Astrocyte of the cerebellum (primary cell): ENCODE measurements at regions not wholly inside any gene's neighbourhood (a gene's known extent, or its start where the extent isn't known, plus 50 kb on each side); places are given as distances from the start of the nearest gene placed in this dataset.

Experiments
- DNase-seq: peaks from one replicate; pipeline ENCODE4 v3.0.0-alpha.2; 2011; ENCODE audit warnings: low read depth
- H3K4me3 ChIP-seq: 2 replicates; pipeline ENCODE4 v1.5.1; 2011; ENCODE audit warnings: mild to moderate bottlenecking, low read depth, low read length, moderate library complexity
- CTCF ChIP-seq: IDR thresholded peaks from 2 replicates; pipeline ENCODE4 v1.5.1; 2012; ENCODE audit warnings: low read length, low read depth, moderate library complexity, mild to moderate bottlenecking; ENCODE audit errors: missing control alignments
- in situ Hi-C: cut with HindIII; loops from 2 replicates; pipeline ENCODE4 v1.10.0; 2017; ENCODE audit warnings: low sequenced_read_pairs

DNA sequence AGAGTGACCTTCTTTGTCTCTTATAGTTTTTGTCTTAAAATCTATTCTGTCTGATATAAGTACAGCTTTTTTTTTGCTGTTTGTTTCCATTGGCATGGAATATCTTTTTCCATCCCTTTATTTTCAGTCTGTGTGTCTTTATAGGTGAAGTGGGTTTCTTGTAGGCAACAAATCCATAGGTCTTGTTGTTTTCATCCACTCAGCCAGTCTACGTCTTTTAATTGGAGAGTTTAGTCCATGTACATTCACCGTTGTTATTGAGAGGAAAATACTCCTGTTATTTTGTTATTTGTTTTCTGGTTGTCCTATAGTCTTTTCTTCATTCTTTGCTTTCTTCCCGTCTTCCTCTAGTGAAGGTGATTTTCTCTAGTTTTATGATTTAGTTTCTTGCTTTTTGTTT is 115.9 kb downstream of the IFI44 start:
- in situ Hi-C loops = no loop called here
- DNase-seq = no peak
- TF ChIP-seq CTCF = no peak
- H3K4me3 ChIP-seq = no peak overlapping the region

DNA sequence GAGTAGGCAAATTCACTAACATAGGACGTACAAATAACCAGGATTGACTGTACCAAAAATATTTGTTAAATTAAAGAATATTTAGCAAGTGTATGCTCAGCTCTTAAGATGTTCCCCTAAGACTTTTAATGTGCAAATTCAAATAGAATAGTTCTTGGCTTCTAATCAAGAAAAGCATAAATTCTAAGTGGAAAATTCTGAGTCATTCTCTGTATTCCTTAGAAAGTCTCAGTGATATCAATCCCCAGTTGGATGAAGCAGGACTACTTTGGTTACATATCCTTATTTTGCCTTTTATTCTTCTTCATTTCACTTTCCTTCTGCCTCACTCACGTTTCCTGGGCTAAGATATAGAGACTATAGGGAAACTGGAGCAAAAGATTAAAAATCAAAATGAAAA is 130.2 kb downstream of the IFI44 start:
- DNase-seq = peak; percentile 32
- in situ Hi-C loops = no loop called here
- no peak for TF ChIP-seq CTCF
- H3K4me3 ChIP-seq = no peak overlapping the region

- no peak for DNase-seq
Measured at GRCh38 chr1:78787544-78787943, 137.9 kb downstream of the IFI44 start.

GRCh38 chr1:78790174-78790573 is 140.5 kb downstream of the IFI44 start:
- in situ Hi-C loops = no loop called here
- DNase-seq = no peak
- no peak for TF ChIP-seq CTCF
- no peak overlapping the region for H3K4me3 ChIP-seq

More at GRCh38 chr1:78787544-78787943, 137.9 kb downstream of the IFI44 start:
- in situ Hi-C loops = no loop called here
- TF ChIP-seq CTCF = no peak
- no peak overlapping the region for H3K4me3 ChIP-seq

GRCh38 chr1:78792756-78793155 is 143.1 kb downstream of the IFI44 start:
- in situ Hi-C loops = no loop called here
- no peak overlapping the region for H3K4me3 ChIP-seq
- DNase-seq = no peak
- TF ChIP-seq CTCF = no peak

DNA sequence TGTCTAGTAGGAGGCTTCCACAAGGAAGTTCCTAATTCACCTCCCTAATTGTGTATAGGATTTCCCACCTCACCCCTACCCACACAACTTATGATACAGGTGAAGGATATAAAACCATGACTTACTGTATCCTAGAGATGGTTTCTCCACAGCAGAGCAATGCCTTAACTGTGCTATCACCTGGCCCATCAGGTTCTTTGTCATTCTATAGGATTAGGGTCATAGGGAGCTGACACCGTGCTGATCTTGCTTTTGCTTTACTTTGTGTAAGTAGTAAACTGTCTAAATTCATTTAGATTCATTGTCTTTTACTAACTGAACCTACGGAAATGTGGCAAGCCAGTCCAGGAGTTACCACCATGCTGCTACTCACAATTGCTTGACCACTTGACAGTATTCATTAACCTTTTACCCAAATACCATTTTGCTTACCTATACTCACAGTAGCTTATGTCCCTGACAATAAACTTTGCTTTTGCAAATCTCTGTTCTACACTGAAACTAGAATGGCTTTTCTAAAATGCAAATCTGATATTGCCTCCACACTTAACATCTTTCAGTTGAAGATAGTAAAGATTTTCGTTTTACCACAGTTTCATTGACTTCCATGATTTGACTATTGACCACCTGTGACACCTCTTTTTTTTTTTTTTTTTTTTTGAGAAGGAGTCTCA is 147.6 kb downstream of the IFI44 start:
- in situ Hi-C loops = no loop called here
- H3K4me3 ChIP-seq = no peak overlapping the region
- DNase-seq = no peak
- TF ChIP-seq CTCF = no peak
